HepG2 (cell line): ENCODE measurements at regions not wholly inside any gene's neighbourhood (a gene's known extent, or its start where the extent isn't known, plus 50 kb on each side); places are given as distances from the start of the nearest gene placed in this dataset.

ENCODE experiments used
- ATAC-seq: fragments of 200-7000 bp; cut with Tn5 transposase; 3 replicates; pipeline ENCODE4 v1.9.1; 2020; ENCODE audit warnings: mild to moderate bottlenecking, moderate library complexity
- BruUV-seq: library from RNA; stranded (reverse); fragments of 400-500 nt; replicated peaks from 2 replicates; lab custom pipeline; 2021; lab: Mats Ljungman, UMichigan
- CTCF ChIA-PET: fragments of 300-600 bp; formaldehyde crosslinking; extraction: SDS; loops from one replicate; lab custom pipeline; 2021; ENCODE audit warnings: low total read pairs, inconsistent platforms, low intra/inter-chr PET ratio; lab: Yijun Ruan, JAX
- POLR2A ChIA-PET: fragments of 350-600 bp; sonication (Branson Sonifier 250); formaldehyde crosslinking; loops from one replicate; lab custom pipeline; 2020; ENCODE audit warnings: antibody characterized with exemption, inconsistent platforms; lab: Yijun Ruan, JAX
- DNase-seq: peaks from one replicate; pipeline ENCODE4 v3.0.0-alpha.2; 2015; ENCODE audit warnings: low spot score
- FAIRE-seq: peaks from 3 replicates; lab custom pipeline; 2011; peaks lifted over from hg19 to GRCh38; lab: Jason Lieb, UNC
- H2AFZ ChIP-seq: one replicate; pipeline ENCODE4 v1.6.1; 2011; ENCODE audit warnings: low read length, inconsistent platforms
- H3K27ac ChIP-seq: fragments of 300-600 bp; 3 replicates; pipeline ENCODE4 v1.8.0; 2011; ENCODE audit warnings: mixed run types, mild to moderate bottlenecking, mixed read lengths, low read length, inconsistent platforms; ENCODE audit not compliant: insufficient read depth; ENCODE audit errors: extremely low read length
- H3K27me3 ChIP-seq, 2 experiments: fragments of 200-600 bp in 1 of 2; 2 replicates in 1 of 2; 3 replicates in 1 of 2; pipeline versions ENCODE4 v1.6.0 to v1.8.0; 2011; ENCODE audit warnings: low read length in 2 of 2, mild to moderate bottlenecking in 2 of 2, moderate library complexity in 2 of 2, inconsistent platforms in 1 of 2; ENCODE audit not compliant: insufficient read depth in 2 of 2, control insufficient read depth in 1 of 2
- H3K36me3 ChIP-seq, 2 experiments: fragments of 200-600 bp in 1 of 2; replicated peaks in 1 of 2; 2 replicates in 1 of 2; 3 replicates in 1 of 2; pipeline versions ENCODE4 v1.5.1 to v1.8.0; 2011; ENCODE audit warnings: low read length in 2 of 2, inconsistent platforms in 1 of 2; ENCODE audit not compliant: insufficient read depth in 2 of 2, control insufficient read depth in 1 of 2
- H3K4me1 ChIP-seq: 2 replicates; pipeline ENCODE4 v1.5.1; 2012; ENCODE audit warnings: low read length, inconsistent platforms; ENCODE audit not compliant: insufficient read depth
- H3K4me2 ChIP-seq: 2 replicates; pipeline ENCODE4 v1.6.0; 2011; ENCODE audit warnings: low read depth, low read length, inconsistent platforms
- H3K4me3 ChIP-seq, 3 experiments: fragments of 200-600 bp in 1 of 3; sonication (generic), shearing (Covaris generic) in 1 of 3; replicated peaks in 1 of 3; 2 replicates each; pipeline ENCODE4 v1.5.1; 2011 to 2016; ENCODE audit warnings: low read length in 3 of 3, inconsistent platforms in 2 of 3, low read depth in 2 of 3, mild to moderate bottlenecking in 2 of 3, control low read depth in 1 of 3, mixed read lengths in 1 of 3; ENCODE audit not compliant: insufficient read depth in 1 of 3
- H3K79me2 ChIP-seq: one replicate; pipeline ENCODE4 v1.6.1; 2011; ENCODE audit warnings: low read length, inconsistent platforms; ENCODE audit not compliant: insufficient read depth
- H3K9ac ChIP-seq: 2 replicates; pipeline ENCODE4 v1.6.0; 2011; ENCODE audit warnings: mild to moderate bottlenecking, low read depth, low read length, inconsistent platforms; ENCODE audit not compliant: insufficient read depth
- H3K9me3 ChIP-seq: 2 replicates; pipeline ENCODE4 v1.5.1; 2012; ENCODE audit warnings: mild to moderate bottlenecking, low read length
- H4K20me1 ChIP-seq: 2 replicates; pipeline ENCODE4 v1.6.0; 2011; ENCODE audit warnings: inconsistent platforms, mild to moderate bottlenecking, low read length, moderate library complexity; ENCODE audit not compliant: insufficient read depth
- MAFK ChIP-seq, 2 experiments: IDR thresholded peaks in 1 of 2; conservative IDR thresholded peaks in 1 of 2; 2 replicates each; pipeline ENCODE4 v1.6.1; 2011; ENCODE audit warnings: improper control_type of control experiment in 2 of 2, low read length in 2 of 2
- MLXIP ChIP-seq: sonication (generic); formaldehyde crosslinking; IDR thresholded peaks from 2 replicates; pipeline ENCODE4 v1.9.0; 2021; ENCODE audit warnings: missing genetic modification reagents, borderline replicate concordance
- PATZ1 ChIP-seq: sonication (generic); formaldehyde crosslinking; IDR thresholded peaks from 2 replicates; pipeline ENCODE4 v1.4.0; 2020; ENCODE audit warnings: missing genetic modification reagents
- TBX2 ChIP-seq: sonication (generic); formaldehyde crosslinking; IDR thresholded peaks from 2 replicates; pipeline ENCODE4 v1.5.0; 2020; ENCODE audit warnings: missing genetic modification reagents, mild to moderate bottlenecking, borderline replicate concordance
- YEATS2 ChIP-seq: sonication (generic); formaldehyde crosslinking; IDR thresholded peaks from 2 replicates; pipeline ENCODE4 v1.4.0; 2020; ENCODE audit warnings: missing genetic modification reagents, borderline replicate concordance
- WGBS: methylation state at CpG from one replicate; pipeline ENCODE4 v1.1.6; 2017; ENCODE audit warnings: low lambda C conversion rate; 5-methylcytosine and 5-hydroxymethylcytosine counted together
- in situ Hi-C: cut with HindIII; loops from 2 replicates; pipeline ENCODE4 v1.10.0; 2017; ENCODE audit warnings: low pct_unique_long_range_greater_than_20kb; ENCODE audit not compliant: extremely low pct_ligation_motif_present
- intact Hi-C: fragments of 100-400 bp; cut with micrococcal nuclease; formaldehyde crosslinking; loops from one replicate; pipeline ENCODE4 v1.10.0; 2022; ENCODE audit not compliant: unreplicated experiment
- TF ChIP-seq, protein P1 (sequence below): sonication (generic); formaldehyde crosslinking; IDR thresholded peaks from 2 replicates; pipeline ENCODE4 v1.5.0; 2020; ENCODE audit warnings: missing genetic modification reagents
- TF ChIP-seq, protein P2 (sequence below): IDR thresholded peaks from 2 replicates; pipeline ENCODE4 v1.6.1; 2016; ENCODE audit warnings: missing biosample characterization, missing genetic modification reagents, low read depth

GRCh38 chr2:16129716-16130540, 189.6 kb downstream of the MYCN start:
- ATAC-seq (no peak), DNase-seq (no peak), FAIRE-seq (no peak)
- Histone ChIP-seq H3K9me3 (no peaks in the 10 kb centered on the region), H3K4me1 (peaks cover 15% of the 10 kb centered on the region), H3K27ac (no peak overlapping the region), H3K4me3 (no peak overlapping the region), H3K4me2 (no peak overlapping the region), H3K27me3 (peaks cover 2 to 9% of the 10 kb centered on the region in 2 experiments; a peak in 3 of 5 replicates), H3K9ac (no peak overlapping the region), H3K36me3 (no peaks in the 10 kb centered on the region), H3K79me2 (no peaks in the 10 kb centered on the region), H2AFZ (no peak overlapping the region), H4K20me1 (no peaks in the 10 kb centered on the region)
- no TSS peak for BruUV-seq
- WGBS, result 48% methylated on average over 8 of the region's 8 CpGs
- intact Hi-C loops (loop anchor here (2.0 kb wide), 1 partner anchor 55 kb away; no protein-coding TSS in a partner anchor), in situ Hi-C loops (no loop called here)
- ChIA-PET CTCF (no interaction called here), POLR2A (no interaction called here)
- TF ChIP-seq, protein P1, sequence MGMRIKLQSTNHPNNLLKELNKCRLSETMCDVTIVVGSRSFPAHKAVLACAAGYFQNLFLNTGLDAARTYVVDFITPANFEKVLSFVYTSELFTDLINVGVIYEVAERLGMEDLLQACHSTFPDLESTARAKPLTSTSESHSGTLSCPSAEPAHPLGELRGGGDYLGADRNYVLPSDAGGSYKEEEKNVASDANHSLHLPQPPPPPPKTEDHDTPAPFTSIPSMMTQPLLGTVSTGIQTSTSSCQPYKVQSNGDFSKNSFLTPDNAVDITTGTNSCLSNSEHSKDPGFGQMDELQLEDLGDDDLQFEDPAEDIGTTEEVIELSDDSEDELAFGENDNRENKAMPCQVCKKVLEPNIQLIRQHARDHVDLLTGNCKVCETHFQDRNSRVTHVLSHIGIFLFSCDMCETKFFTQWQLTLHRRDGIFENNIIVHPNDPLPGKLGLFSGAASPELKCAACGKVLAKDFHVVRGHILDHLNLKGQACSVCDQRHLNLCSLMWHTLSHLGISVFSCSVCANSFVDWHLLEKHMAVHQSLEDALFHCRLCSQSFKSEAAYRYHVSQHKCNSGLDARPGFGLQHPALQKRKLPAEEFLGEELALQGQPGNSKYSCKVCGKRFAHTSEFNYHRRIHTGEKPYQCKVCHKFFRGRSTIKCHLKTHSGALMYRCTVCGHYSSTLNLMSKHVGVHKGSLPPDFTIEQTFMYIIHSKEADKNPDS (CRISPR knock-in tag), result no peak
- no peak for TF ChIP-seq PATZ1 (CRISPR knock-in tag)
- TF ChIP-seq, protein P2, sequence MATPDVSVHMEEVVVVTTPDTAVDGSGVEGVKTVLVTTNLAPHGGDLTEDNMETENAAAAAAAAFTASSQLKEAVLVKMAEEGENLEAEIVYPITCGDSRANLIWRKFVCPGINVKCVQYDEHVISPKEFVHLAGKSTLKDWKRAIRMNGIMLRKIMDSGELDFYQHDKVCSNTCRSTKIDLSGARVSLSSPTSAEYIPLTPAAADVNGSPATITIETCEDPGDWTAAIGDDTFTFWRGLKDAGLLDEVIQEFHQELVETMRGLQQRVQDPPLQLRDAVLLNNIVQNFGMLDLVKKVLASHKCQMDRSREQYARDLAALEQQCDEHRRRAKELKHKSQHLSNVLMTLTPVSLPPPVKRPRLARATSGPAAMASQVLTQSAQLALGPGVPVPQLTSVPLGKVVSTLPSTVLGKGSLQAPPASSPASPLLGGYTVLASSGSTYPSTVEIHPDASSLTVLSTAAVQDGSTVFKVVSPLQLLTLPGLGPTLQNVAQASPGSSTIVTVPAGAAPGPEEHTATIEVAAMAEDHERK, result no peak
- no peak for TF ChIP-seq TBX2
- no peak for TF ChIP-seq MLXIP (CRISPR knock-in tag)
- no peak for TF ChIP-seq YEATS2 (CRISPR knock-in tag)
- no peak for TF ChIP-seq MAFK (conservative IDR thresholded peaks at IDR 0.05 in 1 of 2, IDR thresholded peaks at IDR 0.05 in 1 of 2; ENCODE audit: low read length in 2 of 2)
